Tibial nerve (tissue), 3 donors: ENCODE measurements at regions not wholly inside any gene's neighbourhood (a gene's known extent, or its start where the extent isn't known, plus 50 kb on each side); places are given as distances from the start of the nearest gene placed in this dataset.

ENCODE experiments used
- CTCF ChIP-seq, 5 experiments: fragments of 200-600 bp in 3 of 5; fragments of 450-650 bp in 2 of 5; sonication (generic) in 3 of 5; IDR thresholded peaks; one replicate each; pipeline ENCODE4 v1.5.1; 2016 to 2019; ENCODE audit warnings: antibody characterized with exemption in 5 of 5, mild to moderate bottlenecking in 3 of 5, moderate library complexity in 2 of 5
- POLR2A ChIP-seq, 2 donors: fragments of 450-650 bp; IDR thresholded peaks; one replicate each; pipeline ENCODE4 v1.6.1; 2017; ENCODE audit warnings: antibody characterized with exemption in 2 of 2, mild to moderate bottlenecking in 2 of 2, moderate library complexity in 2 of 2

- TF ChIP-seq CTCF (IDR thresholded peaks at IDR 0.05) (no peak), POLR2A (IDR thresholded peaks at IDR 0.05) (no peak)
These were observed 205.8 kb downstream of the OR2B2 start for GRCh38 chr6:27706431-27706830.
